ENCODE measurements at regions not wholly inside any gene's neighbourhood (a gene's known extent, or its start where the extent isn't known, plus 50 kb on each side); places are given as distances from the start of the nearest gene placed in this dataset.
A peak's percentile ranks its signal among the peaks of the same experiment; 100 is the strongest.

- peak in 7 of 11 experiments; percentile 5 to 49 (median 47) for TF ChIP-seq CTCF (IDR thresholded peaks at IDR 0.05 in 8 of 11, conservative IDR thresholded peaks at IDR 0.05 in 3 of 11)
- no peak for TF ChIP-seq POLR2A (IDR thresholded peaks at IDR 0.05)
Observed at GRCh38 chr9:88781628-88782391, 209.5 kb upstream of the S1PR3 start.

Data from spleen (tissue), 7 donors.